ENCODE measurements at regions not wholly inside any gene's neighbourhood (a gene's known extent, or its start where the extent isn't known, plus 50 kb on each side); places are given as distances from the start of the nearest gene placed in this dataset.

GRCh38 chr2:234334151-234334550 lies 162.7 kb downstream of the ARL4C start:
- Histone ChIP-seq H3K27me3 (ENCODE audit: control insufficient read depth in 1 of 2, insufficient read depth in 2 of 2, low read length in 2 of 2) (peaks cover 0 to 52% of the 10 kb centered on the region in 2 experiments; a peak in 3 of 5 replicates), H3K4me3 (replicated peaks in 1 of 3; ENCODE audit: insufficient read depth in 1 of 3, low read depth in 2 of 3, low read length in 3 of 3) (no peak overlapping the region), H3K36me3 (replicated peaks in 1 of 2; ENCODE audit: control insufficient read depth in 1 of 2, insufficient read depth in 2 of 2, low read length in 2 of 2) (no peaks in the 10 kb centered on the region), H4K20me1 (ENCODE audit: insufficient read depth, low read length) (no peaks in the 10 kb centered on the region), H3K4me1 (ENCODE audit: insufficient read depth, low read length) (no peaks in the 10 kb centered on the region), H2AFZ (ENCODE audit: low read length) (no peak overlapping the region), H3K9ac (ENCODE audit: insufficient read depth, low read depth, low read length) (no peak overlapping the region), H3K4me2 (ENCODE audit: low read depth, low read length) (no peak overlapping the region), H3K79me2 (ENCODE audit: insufficient read depth, low read length) (no peaks in the 10 kb centered on the region), H3K27ac (ENCODE audit: extremely low read length, insufficient read depth, low read length) (no peak overlapping the region), H3K9me3 (ENCODE audit: low read length) (no peaks in the 10 kb centered on the region)
- ChIA-PET CTCF (ENCODE audit: low intra/inter-chr PET ratio, low total read pairs) (no interaction called here), POLR2A (no interaction called here)
- FAIRE-seq: no peak
- TF ChIP-seq CREB1 (IDR thresholded peaks at IDR 0.05) (peak; percentile 21; the same call in 1 of the 2 replicates), CREB1 (CRISPR knock-in tag; IDR thresholded peaks at IDR 0.05) (no peak), KAT7 (CRISPR knock-in tag; IDR thresholded peaks at IDR 0.05; ENCODE audit: borderline replicate concordance) (no peak), GZF1 (CRISPR knock-in tag; IDR thresholded peaks at IDR 0.05) (no peak), ETS1 (CRISPR knock-in tag; IDR thresholded peaks at IDR 0.05) (no peak), ZKSCAN1 (IDR thresholded peaks at IDR 0.05; ENCODE audit: low read length) (no peak)
- intact Hi-C loops (cut with micrococcal nuclease; ENCODE audit: unreplicated experiment) (no loop called here), in situ Hi-C loops (cut with HindIII; ENCODE audit: extremely low pct_ligation_motif_present, low pct_unique_long_range_greater_than_20kb) (no loop called here)
- WGBS (ENCODE audit: low lambda C conversion rate): 7% methylated on average over 3 of the region's 3 CpGs
- no peak for ATAC-seq
- DNase-seq (ENCODE audit: low spot score): no peak
- BruUV-seq (replicated peaks): no TSS peak

GRCh38 chr2:234333168-234334130 lies 163.4 kb downstream of the ARL4C start:
- Histone ChIP-seq H3K36me3 (replicated peaks in 1 of 2; ENCODE audit: control insufficient read depth in 1 of 2, insufficient read depth in 2 of 2, low read length in 2 of 2) (no peaks in the 10 kb centered on the region), H3K27ac (ENCODE audit: extremely low read length, insufficient read depth, low read length) (no peak overlapping the region), H3K27me3 (ENCODE audit: control insufficient read depth in 1 of 2, insufficient read depth in 2 of 2, low read length in 2 of 2) (peaks cover 0 to 57% of the 10 kb centered on the region in 2 experiments; a peak in 3 of 5 replicates), H3K4me3 (replicated peaks in 1 of 3; ENCODE audit: insufficient read depth in 1 of 3, low read depth in 2 of 3, low read length in 3 of 3) (no peak overlapping the region), H4K20me1 (ENCODE audit: insufficient read depth, low read length) (no peaks in the 10 kb centered on the region), H3K9me3 (ENCODE audit: low read length) (no peaks in the 10 kb centered on the region), H3K79me2 (ENCODE audit: insufficient read depth, low read length) (no peaks in the 10 kb centered on the region), H3K4me2 (ENCODE audit: low read depth, low read length) (no peak overlapping the region), H3K9ac (ENCODE audit: insufficient read depth, low read depth, low read length) (no peak overlapping the region), H2AFZ (ENCODE audit: low read length) (no peak overlapping the region), H3K4me1 (ENCODE audit: insufficient read depth, low read length) (no peaks in the 10 kb centered on the region)
- CTCF ChIA-PET (ENCODE audit: low intra/inter-chr PET ratio, low total read pairs): no interaction called here
- in situ Hi-C loops (cut with HindIII; ENCODE audit: extremely low pct_ligation_motif_present, low pct_unique_long_range_greater_than_20kb): no loop called here
- ATAC-seq (no peak), DNase-seq (ENCODE audit: low spot score) (no peak), FAIRE-seq (no peak)
- intact Hi-C loops (cut with micrococcal nuclease; ENCODE audit: unreplicated experiment): no loop called here
- no TSS peak for BruUV-seq (replicated peaks)
- POLR2A ChIA-PET: no interaction called here
- 45% methylated on average over 6 of the region's 10 CpGs for WGBS (ENCODE audit: low lambda C conversion rate)
- TF ChIP-seq ZIK1 (CRISPR knock-in tag; IDR thresholded peaks at IDR 0.05; ENCODE audit: borderline replicate concordance, low read depth) (no peak), TCF12 (IDR thresholded peaks at IDR 0.05) (no peak), TCF12 (CRISPR knock-in tag; IDR thresholded peaks at IDR 0.05) (no peak), LCORL (IDR thresholded peaks at IDR 0.05) (no peak), LCORL (CRISPR knock-in tag; IDR thresholded peaks at IDR 0.05) (no peak), JUND (CRISPR knock-in tag; IDR thresholded peaks at IDR 0.05) (no peak), TBL1XR1 (IDR thresholded peaks at IDR 0.05; ENCODE audit: borderline replicate concordance, low read length, partially characterized antibody) (no peak), CSRNP1 (CRISPR knock-in tag; IDR thresholded peaks at IDR 0.05) (no peak), ZNF264 (CRISPR knock-in tag; IDR thresholded peaks at IDR 0.05) (no peak)

All from HepG2 (cell line).